Smooth muscle cell (in vitro differentiated cells): ENCODE measurements at regions not wholly inside any gene's neighbourhood (a gene's known extent, or its start where the extent isn't known, plus 50 kb on each side); places are given as distances from the start of the nearest gene placed in this dataset.

Experiments used
- DNase-seq: peaks from one replicate; lab custom pipeline; 2025; ENCODE audit not compliant: unreplicated experiment; lab: John Stamatoyannopoulos, UW
- H2AFZ ChIP-seq: fragments of 200-600 bp; sonication (generic); 2 replicates; pipeline ENCODE4 v1.6.0; 2016; ENCODE audit warnings: antibody characterized with exemption, low read depth, mild to moderate bottlenecking
- H3F3A ChIP-seq: fragments of 200-600 bp; sonication (generic); 2 replicates; pipeline ENCODE4 v1.6.0; 2017; ENCODE audit warnings: antibody characterized with exemption, low read depth
- H3K27ac ChIP-seq: fragments of 200-600 bp; sonication (generic); 2 replicates; pipeline ENCODE4 v1.5.1; 2016; ENCODE audit warnings: low read depth, mild to moderate bottlenecking
- H3K27me3 ChIP-seq: fragments of 200-600 bp; sonication (generic); 2 replicates; pipeline ENCODE4 v1.6.1; 2016; ENCODE audit warnings: low read depth, mild to moderate bottlenecking
- H3K36me3 ChIP-seq: fragments of 200-600 bp; sonication (generic); 2 replicates; pipeline ENCODE4 v1.5.1; 2016; ENCODE audit warnings: low read depth
- H3K4me1 ChIP-seq: fragments of 200-600 bp; sonication (generic); 2 replicates; pipeline ENCODE4 v1.5.1; 2016; ENCODE audit warnings: low read depth
- H3K4me2 ChIP-seq: fragments of 200-600 bp; sonication (generic); 2 replicates; pipeline ENCODE4 v1.6.0; 2016; ENCODE audit warnings: mild to moderate bottlenecking
- H3K4me3 ChIP-seq: fragments of 200-600 bp; sonication (generic); 2 replicates; pipeline ENCODE4 v1.5.1; 2016; ENCODE audit warnings: mild to moderate bottlenecking
- H3K79me2 ChIP-seq: fragments of 200-600 bp; sonication (generic); 2 replicates; pipeline ENCODE4 v1.6.0; 2016; ENCODE audit warnings: low read depth, mild to moderate bottlenecking
- H3K9ac ChIP-seq: fragments of 200-600 bp; sonication (generic); 2 replicates; pipeline ENCODE4 v1.6.0; 2016; ENCODE audit warnings: low read depth
- H3K9me3 ChIP-seq: fragments of 200-600 bp; sonication (generic); replicated peaks from 2 replicates; pipeline ENCODE4 v1.5.1; 2016; ENCODE audit warnings: low read depth
- H4K20me1 ChIP-seq: fragments of 200-600 bp; sonication (generic); 2 replicates; pipeline ENCODE4 v1.6.0; 2016; ENCODE audit warnings: low read depth
- WGBS: methylation state at CpG from one replicate; pipeline ENCODE4 v1.1.7; 2016; ENCODE audit warnings: low lambda C conversion rate; 5-methylcytosine and 5-hydroxymethylcytosine counted together
- TF ChIP-seq, protein P1 (sequence below): fragments of 200-600 bp; sonication (generic); IDR thresholded peaks from 2 replicates; pipeline ENCODE4 v1.5.1; 2017; ENCODE audit warnings: borderline replicate concordance, mild to moderate bottlenecking, antibody characterized with exemption; ENCODE audit not compliant: insufficient read depth, poor library complexity, severe bottlenecking

GRCh38 chr21:38129711-38130110 lies 127.1 kb upstream of the KCNJ15 start:
- no peak overlapping the region for H3K4me3 ChIP-seq
- H3F3A ChIP-seq, result no peaks in the 10 kb centered on the region
- TF ChIP-seq, protein P1, sequence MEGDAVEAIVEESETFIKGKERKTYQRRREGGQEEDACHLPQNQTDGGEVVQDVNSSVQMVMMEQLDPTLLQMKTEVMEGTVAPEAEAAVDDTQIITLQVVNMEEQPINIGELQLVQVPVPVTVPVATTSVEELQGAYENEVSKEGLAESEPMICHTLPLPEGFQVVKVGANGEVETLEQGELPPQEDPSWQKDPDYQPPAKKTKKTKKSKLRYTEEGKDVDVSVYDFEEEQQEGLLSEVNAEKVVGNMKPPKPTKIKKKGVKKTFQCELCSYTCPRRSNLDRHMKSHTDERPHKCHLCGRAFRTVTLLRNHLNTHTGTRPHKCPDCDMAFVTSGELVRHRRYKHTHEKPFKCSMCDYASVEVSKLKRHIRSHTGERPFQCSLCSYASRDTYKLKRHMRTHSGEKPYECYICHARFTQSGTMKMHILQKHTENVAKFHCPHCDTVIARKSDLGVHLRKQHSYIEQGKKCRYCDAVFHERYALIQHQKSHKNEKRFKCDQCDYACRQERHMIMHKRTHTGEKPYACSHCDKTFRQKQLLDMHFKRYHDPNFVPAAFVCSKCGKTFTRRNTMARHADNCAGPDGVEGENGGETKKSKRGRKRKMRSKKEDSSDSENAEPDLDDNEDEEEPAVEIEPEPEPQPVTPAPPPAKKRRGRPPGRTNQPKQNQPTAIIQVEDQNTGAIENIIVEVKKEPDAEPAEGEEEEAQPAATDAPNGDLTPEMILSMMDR, result no peak
- no peak overlapping the region for H3K4me2 ChIP-seq
- H3K9ac ChIP-seq, result no peak overlapping the region
- no peaks in the 10 kb centered on the region for H3K4me1 ChIP-seq
- H3K79me2 ChIP-seq, result no peaks in the 10 kb centered on the region
- DNase-seq, result no peak
- no peak overlapping the region for H3K27ac ChIP-seq
- no peaks in the 10 kb centered on the region for H3K9me3 ChIP-seq
- H3K27me3 ChIP-seq, result peaks cover 11% of the 10 kb centered on the region
- no peak overlapping the region for H2AFZ ChIP-seq
- 93% methylated on average over 1 of the region's 1 CpG for WGBS
- H3K36me3 ChIP-seq, result no peaks in the 10 kb centered on the region
- no peaks in the 10 kb centered on the region for H4K20me1 ChIP-seq

DNA sequence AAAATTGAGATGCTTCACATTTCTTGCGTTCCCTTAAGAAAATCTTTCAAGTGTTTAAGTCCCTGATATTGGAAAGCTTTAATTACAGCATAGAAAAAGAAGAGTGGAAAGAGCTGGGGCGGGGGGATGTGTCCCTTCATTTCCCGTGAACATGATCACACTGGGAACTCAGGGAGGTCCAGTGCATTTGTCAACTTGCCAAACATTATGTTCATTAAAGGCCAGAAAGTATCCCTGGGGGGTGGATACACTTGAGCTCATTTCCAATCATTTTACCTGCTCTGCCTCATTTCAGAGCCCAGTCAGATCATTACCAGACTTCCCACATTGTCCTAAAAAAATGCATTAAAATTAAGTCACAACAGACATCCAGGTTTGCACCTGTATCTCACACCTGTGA lies 123.6 kb upstream of the KCNJ15 start:
- H3F3A ChIP-seq, result no peaks in the 10 kb centered on the region
- no peak overlapping the region for H3K9ac ChIP-seq
- no peaks in the 10 kb centered on the region for H3K27me3 ChIP-seq
- 93% methylated on average over 3 of the region's 3 CpGs for WGBS
- H4K20me1 ChIP-seq, result no peaks in the 10 kb centered on the region
- H2AFZ ChIP-seq, result no peak overlapping the region
- H3K79me2 ChIP-seq, result no peaks in the 10 kb centered on the region
- DNase-seq, result no peak
- no peak overlapping the region for H3K4me2 ChIP-seq
- H3K9me3 ChIP-seq, result no peaks in the 10 kb centered on the region
- no peaks in the 10 kb centered on the region for H3K36me3 ChIP-seq
- H3K4me1 ChIP-seq, result no peaks in the 10 kb centered on the region
- no peak overlapping the region for H3K4me3 ChIP-seq
- H3K27ac ChIP-seq, result no peak overlapping the region
- TF ChIP-seq, protein P1, result no peak

DNA sequence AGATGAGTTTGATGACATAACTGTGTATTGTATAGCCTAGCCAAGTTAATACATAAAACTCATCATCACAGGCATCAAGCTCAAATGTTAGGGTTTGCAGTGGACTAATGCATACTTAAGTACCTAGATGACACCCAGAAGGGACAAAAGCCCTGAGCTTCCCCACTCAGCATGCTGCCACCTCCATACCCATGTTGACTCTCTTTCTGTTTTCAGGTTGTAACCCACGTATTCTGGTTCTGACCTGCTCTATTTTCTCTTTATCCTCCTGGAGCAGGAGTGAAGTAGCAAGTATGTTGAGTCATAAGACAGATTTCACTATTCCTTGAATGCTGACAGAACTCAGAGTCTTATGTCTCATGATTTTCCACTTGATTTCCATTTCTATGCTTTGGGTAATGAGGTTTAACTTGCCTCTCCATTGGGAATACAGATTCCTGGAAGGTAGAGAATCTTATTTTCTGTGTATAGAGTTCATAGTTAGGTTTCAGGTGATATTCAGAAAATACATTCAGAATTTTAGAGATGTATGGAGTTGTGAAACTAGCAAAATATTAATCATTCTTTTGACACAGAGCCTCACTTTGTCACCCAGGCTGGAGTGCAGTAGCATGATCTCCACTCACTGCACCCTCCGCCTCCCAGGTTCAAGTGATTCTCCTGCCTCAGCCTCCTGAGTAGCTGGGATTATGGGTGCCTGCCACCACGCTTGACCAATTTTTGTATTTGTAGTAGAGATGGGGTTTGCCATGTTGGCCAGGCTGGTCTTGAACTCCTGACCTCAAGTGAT lies 122.5 kb upstream of the KCNJ15 start:
- 96% methylated on average over 3 of the region's 3 CpGs for WGBS
- no peak for DNase-seq
- H3K9me3 ChIP-seq, result no peaks in the 10 kb centered on the region

More for the DNA sequence above, 122.5 kb upstream of the KCNJ15 start:
- H3K4me1 ChIP-seq, result peaks cover 2% of the 10 kb centered on the region
- no peaks in the 10 kb centered on the region for H3K36me3 ChIP-seq
- H3F3A ChIP-seq, result no peaks in the 10 kb centered on the region
- H3K79me2 ChIP-seq, result no peaks in the 10 kb centered on the region
- H3K4me3 ChIP-seq, result no peak overlapping the region
- no peak overlapping the region for H3K27ac ChIP-seq
- TF ChIP-seq, protein P1, result no peak
- H2AFZ ChIP-seq, result no peak overlapping the region
- no peak overlapping the region for H3K9ac ChIP-seq
- no peaks in the 10 kb centered on the region for H4K20me1 ChIP-seq
- H3K27me3 ChIP-seq, result no peaks in the 10 kb centered on the region
- H3K4me2 ChIP-seq, result no peak overlapping the region
